Omental fat pad (tissue), 3 donors: ENCODE measurements at regions not wholly inside any gene's neighbourhood (a gene's known extent, or its start where the extent isn't known, plus 50 kb on each side); places are given as distances from the start of the nearest gene placed in this dataset.

Experiments used
- ATAC-seq: fragments of 150-250 bp; one replicate; pipeline ENCODE4 v1.9.1; 2016; ENCODE audit warnings: mild to moderate bottlenecking, moderate library complexity; ENCODE audit not compliant: low FRiP score
- DNase-seq: peaks from one replicate; pipeline ENCODE4 v3.0.0-alpha.2; 2019; ENCODE audit warnings: low spot score
- CTCF ChIP-seq, 3 donors: fragments of 450-650 bp; IDR thresholded peaks; one replicate each; pipeline ENCODE4 v1.5.1; 2016 to 2017; ENCODE audit warnings: antibody characterized with exemption in 3 of 3, mild to moderate bottlenecking in 3 of 3, moderate library complexity in 2 of 3

- DNase-seq: no peak
- no peak for TF ChIP-seq CTCF (IDR thresholded peaks at IDR 0.05)
- no peak for ATAC-seq
These were observed 328.1 kb downstream of the CASP12 start for GRCh38 chr11:104570078-104570701.

DNA sequence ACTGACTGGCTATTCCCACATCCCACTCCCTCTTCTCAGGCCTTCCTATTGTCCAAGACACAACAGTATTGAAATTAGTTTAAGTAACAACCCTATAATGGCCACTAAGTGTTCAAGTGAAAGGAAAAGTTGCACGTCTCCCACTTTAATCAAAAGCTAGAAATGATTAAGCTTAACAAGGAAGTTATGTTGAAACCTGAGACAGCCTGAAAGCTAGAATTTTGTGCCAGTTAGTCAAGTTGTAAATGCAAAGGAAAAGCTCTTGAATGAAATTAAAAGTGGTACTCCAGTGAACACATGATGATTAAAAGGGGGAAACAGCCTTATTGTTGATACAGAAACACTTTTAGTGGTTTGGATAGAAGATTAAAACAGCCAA lies 332.7 kb downstream of the CASP12 start:
- no peak for TF ChIP-seq CTCF (IDR thresholded peaks at IDR 0.05)
- DNase-seq: no peak
- no peak for ATAC-seq

DNA sequence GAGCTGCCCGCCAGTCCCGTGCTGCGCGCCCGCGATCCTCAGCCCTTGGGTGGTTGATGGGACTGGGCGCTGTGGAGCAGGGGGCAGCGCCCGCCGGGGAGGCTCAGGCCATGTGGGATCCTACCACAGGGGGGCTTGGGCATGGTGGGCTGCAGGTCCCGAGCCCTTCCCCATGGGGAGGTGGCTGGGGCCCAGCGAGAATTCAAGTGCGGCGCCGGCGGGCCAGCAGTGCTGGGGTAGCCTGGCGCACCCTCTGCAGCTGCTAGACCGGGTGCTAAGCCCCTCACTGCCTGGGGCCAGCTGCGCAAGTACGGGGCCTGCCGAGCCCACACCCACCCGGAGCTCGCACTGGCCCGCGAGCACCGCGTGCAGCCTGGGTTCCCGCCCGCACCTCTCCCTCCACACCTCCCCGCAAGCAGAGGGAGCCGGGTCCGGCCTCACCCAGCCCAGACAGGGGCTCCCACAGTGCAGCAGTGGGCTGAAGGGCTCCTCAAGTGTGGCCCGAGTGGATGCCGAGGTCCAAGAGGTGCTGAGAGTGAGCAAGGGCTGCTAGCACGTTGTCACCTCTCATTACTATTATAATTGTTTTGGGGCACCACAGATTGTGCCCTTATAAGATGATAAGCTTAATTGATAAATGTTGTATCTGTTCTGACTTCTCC lies 333.2 kb downstream of the CASP12 start:
- DNase-seq (no peak), ATAC-seq (no peak)
- TF ChIP-seq CTCF (IDR thresholded peaks at IDR 0.05): no peak

DNA sequence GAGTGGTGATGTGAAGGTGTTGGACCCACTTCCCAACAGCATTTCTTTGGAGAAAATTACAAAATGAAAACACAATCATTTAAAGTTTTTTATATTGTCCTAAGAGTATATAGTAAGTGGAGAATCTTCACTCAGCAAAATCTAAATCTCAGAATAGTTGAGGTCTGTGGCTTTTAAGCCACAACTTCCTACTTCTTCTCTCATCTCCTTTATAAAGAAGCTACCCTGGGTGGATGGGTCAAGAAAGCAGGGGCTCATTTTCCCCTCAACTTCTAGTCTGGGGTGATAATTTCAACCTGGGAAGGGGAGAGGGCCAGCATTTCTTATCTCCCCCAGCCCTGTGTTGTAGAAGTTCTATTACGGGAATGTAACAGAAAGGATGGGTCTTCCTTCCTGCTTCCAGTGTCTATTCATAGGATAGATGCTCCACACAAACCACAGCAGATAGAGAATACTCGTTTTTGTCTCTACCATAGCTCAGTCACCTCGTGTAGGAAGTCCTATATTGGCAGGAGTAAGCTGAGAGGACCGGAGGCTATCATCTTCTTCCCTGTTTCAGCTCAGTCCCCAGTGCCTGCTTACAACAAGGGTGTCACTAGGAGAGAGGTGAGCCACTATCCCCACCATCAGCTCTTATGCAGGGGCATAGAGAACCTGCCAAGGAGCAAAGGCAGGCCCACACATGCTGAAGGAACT lies 341.5 kb downstream of the CASP12 start:
- DNase-seq: no peak
- no peak for TF ChIP-seq CTCF (IDR thresholded peaks at IDR 0.05)
- no peak for ATAC-seq

- no peak for ATAC-seq
- TF ChIP-seq CTCF (IDR thresholded peaks at IDR 0.05): no peak
- DNase-seq: no peak
These were observed 349.2 kb downstream of the CASP12 start for GRCh38 chr11:104549019-104549418.

DNA sequence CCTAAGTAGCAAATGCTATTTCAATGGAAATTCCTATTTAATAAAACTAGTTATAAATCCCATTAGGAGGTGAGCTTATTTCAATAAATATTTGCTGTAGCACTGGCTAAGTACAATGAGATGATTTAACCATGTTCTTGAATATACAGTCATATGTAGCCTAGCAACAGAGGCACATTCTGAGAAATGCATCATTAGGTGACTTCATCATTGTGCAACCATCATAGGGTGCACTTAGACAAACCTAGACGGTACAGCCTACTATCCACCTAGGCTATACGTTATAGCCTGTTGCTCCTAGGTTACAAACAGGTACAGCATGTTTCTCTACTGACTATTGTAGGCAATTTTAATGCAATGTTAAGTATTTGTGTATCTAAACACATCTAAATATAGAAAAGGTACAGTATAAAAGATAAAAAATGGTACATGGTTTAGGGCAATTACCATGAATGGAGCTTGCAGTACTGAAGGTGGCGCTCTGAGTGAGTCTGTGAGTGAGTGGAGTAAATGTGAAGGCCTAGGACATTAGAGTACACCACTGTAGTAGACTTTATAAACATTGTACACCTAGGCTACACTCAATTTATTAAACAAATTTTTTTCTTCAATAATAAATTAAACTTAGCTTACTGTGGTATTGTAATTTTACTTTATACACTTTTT lies 350.1 kb downstream of the CASP12 start:
- ATAC-seq (no peak), DNase-seq (no peak)
- no peak for TF ChIP-seq CTCF (IDR thresholded peaks at IDR 0.05)
